ENCODE measurements at regions not wholly inside any gene's neighbourhood (a gene's known extent, or its start where the extent isn't known, plus 50 kb on each side); places are given as distances from the start of the nearest gene placed in this dataset.

DNA sequence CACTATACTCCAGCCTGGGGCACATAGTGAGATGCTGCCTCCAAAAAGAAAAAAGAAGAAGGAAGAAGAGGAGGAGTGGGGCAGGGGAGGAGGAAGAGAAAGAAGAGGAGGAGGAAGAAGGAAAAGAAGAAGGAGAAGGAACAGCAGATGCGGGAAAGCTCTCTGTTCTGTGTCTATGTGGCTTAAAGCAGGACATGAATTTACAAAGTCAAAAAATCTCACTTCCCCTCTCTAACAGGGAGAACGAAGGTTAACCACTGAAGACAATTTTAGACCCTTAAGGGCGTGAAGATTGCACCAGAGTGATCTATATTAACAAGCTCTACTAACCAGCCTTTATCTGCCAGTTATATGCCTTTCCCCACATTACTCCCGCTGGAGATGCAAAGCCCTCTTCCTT, 258.9 kb downstream of the METTL4 start:
- TF ChIP-seq, protein P1, sequence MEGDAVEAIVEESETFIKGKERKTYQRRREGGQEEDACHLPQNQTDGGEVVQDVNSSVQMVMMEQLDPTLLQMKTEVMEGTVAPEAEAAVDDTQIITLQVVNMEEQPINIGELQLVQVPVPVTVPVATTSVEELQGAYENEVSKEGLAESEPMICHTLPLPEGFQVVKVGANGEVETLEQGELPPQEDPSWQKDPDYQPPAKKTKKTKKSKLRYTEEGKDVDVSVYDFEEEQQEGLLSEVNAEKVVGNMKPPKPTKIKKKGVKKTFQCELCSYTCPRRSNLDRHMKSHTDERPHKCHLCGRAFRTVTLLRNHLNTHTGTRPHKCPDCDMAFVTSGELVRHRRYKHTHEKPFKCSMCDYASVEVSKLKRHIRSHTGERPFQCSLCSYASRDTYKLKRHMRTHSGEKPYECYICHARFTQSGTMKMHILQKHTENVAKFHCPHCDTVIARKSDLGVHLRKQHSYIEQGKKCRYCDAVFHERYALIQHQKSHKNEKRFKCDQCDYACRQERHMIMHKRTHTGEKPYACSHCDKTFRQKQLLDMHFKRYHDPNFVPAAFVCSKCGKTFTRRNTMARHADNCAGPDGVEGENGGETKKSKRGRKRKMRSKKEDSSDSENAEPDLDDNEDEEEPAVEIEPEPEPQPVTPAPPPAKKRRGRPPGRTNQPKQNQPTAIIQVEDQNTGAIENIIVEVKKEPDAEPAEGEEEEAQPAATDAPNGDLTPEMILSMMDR (IDR thresholded peaks at IDR 0.05): no peak
- no peak for TF ChIP-seq POLR2A (IDR thresholded peaks at IDR 0.05)
